Activated CD4-positive, alpha-beta T cell treated with anti-CD3 and anti-CD28 coated beads for 36 hours (primary cell): ENCODE measurements at regions not wholly inside any gene's neighbourhood (a gene's known extent, or its start where the extent isn't known, plus 50 kb on each side); places are given as distances from the start of the nearest gene placed in this dataset.

ENCODE experiments used
- ATAC-seq: fragments of 200-7000 bp; cut with Tn5 transposase; one replicate; pipeline ENCODE4 v1.10.0; 2021; ENCODE audit warnings: mild to moderate bottlenecking, moderate library complexity
- CTCF ChIA-PET: fragments of 350-600 bp; sonication (Branson Sonifier 250); formaldehyde crosslinking; loops from one replicate; lab custom pipeline; 2021; ENCODE audit warnings: antibody characterized with exemption; lab: Charles Lee
- POLR2A ChIA-PET: fragments of 350-600 bp; sonication (Branson Sonifier 250); formaldehyde crosslinking; loops from one replicate; lab custom pipeline; 2021; ENCODE audit warnings: antibody characterized with exemption, inconsistent platforms; lab: Charles Lee
- DNase-seq: peaks from one replicate; pipeline ENCODE4 v3.0.0-alpha.2; 2020
- H3K27ac Mint-ChIP-seq: one replicate; pipeline ENCODE4 v1.8.0; 2021; ENCODE audit warnings: mixed read lengths
- H3K27me3 Mint-ChIP-seq: one replicate; pipeline ENCODE4 v1.8.0; 2021; ENCODE audit warnings: mixed read lengths
- H3K36me3 Mint-ChIP-seq: one replicate; pipeline ENCODE4 v1.8.0; 2021; ENCODE audit warnings: low read depth, mixed read lengths
- H3K4me1 Mint-ChIP-seq: one replicate; pipeline ENCODE4 v1.8.0; 2021; ENCODE audit warnings: mixed read lengths
- H3K4me3 Mint-ChIP-seq: one replicate; pipeline ENCODE4 v1.8.0; 2021; ENCODE audit warnings: mild to moderate bottlenecking, moderate library complexity, mixed read lengths
- H3K9me3 Mint-ChIP-seq: one replicate; pipeline ENCODE4 v1.8.0; 2021; ENCODE audit warnings: low read depth, mixed read lengths
- intact Hi-C, 2 experiments: fragments of 100-400 bp; cut with DNase I in 1 of 2; cut with micrococcal nuclease in 1 of 2; formaldehyde crosslinking; loops; one replicate each; pipeline versions ENCODE4 v1.14.2 to v1.15.1; 2022 to 2024; cut with DNase I, micrococcal nuclease

DNA sequence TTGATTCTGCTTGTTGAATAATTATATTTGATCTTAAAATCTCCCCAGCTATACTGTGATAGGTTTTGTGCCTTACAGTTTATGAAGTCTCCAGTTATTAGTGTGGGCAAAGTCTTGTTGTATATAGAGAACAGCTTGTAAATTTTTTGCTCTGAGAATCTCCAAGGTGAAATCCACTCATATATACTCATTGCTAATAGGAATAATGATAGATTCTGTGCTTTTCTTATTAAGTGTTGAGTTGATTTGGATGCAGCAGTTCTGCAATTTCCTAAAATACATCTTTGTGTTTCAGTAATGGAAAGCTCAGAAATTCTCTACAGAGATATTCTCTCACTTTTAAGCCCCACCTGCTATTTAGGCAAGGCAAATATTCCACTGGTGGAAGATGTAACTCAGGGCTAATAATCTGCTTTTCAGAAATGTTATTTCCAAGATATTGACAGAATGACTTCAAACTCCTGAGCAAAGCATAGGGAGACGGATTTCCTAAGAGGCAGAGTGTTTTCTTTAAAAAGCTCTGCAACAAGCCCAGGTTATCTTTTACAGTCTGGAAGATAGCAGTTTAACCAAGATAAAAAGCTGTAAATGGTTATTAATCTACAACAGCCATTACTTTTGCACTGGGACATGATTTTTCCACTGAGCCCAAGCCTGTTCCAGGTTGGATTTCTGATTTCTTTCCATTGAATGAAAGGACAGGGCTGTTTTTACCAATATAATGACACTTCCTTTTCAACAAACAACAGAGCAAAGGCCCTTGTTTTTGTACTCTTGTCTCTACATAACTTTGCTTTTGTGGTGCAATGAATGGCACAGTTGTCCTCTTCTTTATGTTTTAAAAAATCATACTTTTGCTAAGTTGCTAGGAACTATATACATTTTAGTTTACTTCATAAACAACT is 239.9 kb upstream of the ATP2B1 start:
- ATAC-seq (no peak), DNase-seq (no peak)
- no peaks in the 10 kb centered on the region for H3K9me3 Mint-ChIP-seq
- no peaks in the 10 kb centered on the region for H3K36me3 Mint-ChIP-seq
- ChIA-PET POLR2A (no interaction called here), CTCF (interaction anchor here (0.6 to 3.4 kb wide), 3 partner anchors 11 to 311 kb away, joined by 3 to 10 read pairs (median 4); no protein-coding TSS in a partner anchor)
- peaks cover 56% of the 10 kb centered on the region for H3K4me1 Mint-ChIP-seq
- H3K27ac Mint-ChIP-seq: no peak overlapping the region
- no peak overlapping the region for H3K4me3 Mint-ChIP-seq
- H3K27me3 Mint-ChIP-seq: no peaks in the 10 kb centered on the region
- intact Hi-C loops: loop anchor here (1.0 to 10.0 kb wide), 6 partner anchors 66 to 1706 kb away; no protein-coding TSS in a partner anchor

DNA sequence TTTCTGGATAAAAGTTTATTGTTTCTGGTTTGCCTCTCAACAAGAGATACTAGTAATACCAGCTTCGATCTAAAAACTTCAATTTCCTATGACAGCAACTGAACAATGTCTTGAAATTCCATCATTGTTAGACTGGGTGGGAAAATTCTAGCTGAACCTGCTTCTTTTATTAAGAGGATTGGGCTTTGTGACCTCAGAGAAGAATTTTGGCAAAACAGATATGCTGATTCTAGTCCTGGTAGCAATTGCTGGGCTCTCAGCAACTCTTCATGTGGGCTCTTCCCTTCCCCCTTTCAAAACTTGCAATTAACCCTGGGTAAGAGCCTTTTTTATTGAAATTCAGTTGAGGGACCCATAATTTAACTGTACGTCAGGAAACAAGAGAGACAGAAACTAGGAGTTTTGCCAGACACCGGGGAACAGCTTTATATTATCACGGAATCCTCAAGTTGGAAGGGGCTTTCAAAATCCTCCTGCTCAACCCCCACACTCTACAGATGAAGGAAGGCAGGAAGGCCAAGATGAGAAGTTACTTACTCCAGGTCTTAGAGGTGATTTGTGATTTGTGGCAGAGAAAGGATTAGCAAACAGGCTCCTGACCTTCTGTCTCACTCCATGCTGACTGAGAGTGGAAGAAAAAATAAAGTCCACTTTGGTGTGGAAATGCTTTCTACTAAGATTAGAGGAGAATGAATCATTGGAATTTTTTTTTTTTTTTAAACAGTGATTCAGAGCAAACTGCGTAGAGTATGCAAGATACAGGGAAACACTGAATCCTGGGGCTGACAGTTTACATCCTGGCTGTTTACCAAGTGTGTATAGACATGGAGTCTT is 239.0 kb upstream of the ATP2B1 start:
- peak overlapping the region; percentile 10 for H3K27ac Mint-ChIP-seq
- H3K4me3 Mint-ChIP-seq: no peak overlapping the region
- H3K27me3 Mint-ChIP-seq: no peaks in the 10 kb centered on the region
- peaks cover 62% of the 10 kb centered on the region for H3K4me1 Mint-ChIP-seq
- DNase-seq (peak; percentile 22), ATAC-seq (peak; percentile 70)
- POLR2A ChIA-PET: no interaction called here
- no peaks in the 10 kb centered on the region for H3K9me3 Mint-ChIP-seq
- intact Hi-C loops: loop anchor here (1.0 to 10.0 kb wide), 6 partner anchors 65 to 1705 kb away; no protein-coding TSS in a partner anchor
- CTCF ChIA-PET: interaction anchor here (0.6 to 3.4 kb wide), 3 partner anchors 11 to 195 kb away, joined by 3 to 10 read pairs (median 4); no protein-coding TSS in a partner anchor
- no peaks in the 10 kb centered on the region for H3K36me3 Mint-ChIP-seq

DNA sequence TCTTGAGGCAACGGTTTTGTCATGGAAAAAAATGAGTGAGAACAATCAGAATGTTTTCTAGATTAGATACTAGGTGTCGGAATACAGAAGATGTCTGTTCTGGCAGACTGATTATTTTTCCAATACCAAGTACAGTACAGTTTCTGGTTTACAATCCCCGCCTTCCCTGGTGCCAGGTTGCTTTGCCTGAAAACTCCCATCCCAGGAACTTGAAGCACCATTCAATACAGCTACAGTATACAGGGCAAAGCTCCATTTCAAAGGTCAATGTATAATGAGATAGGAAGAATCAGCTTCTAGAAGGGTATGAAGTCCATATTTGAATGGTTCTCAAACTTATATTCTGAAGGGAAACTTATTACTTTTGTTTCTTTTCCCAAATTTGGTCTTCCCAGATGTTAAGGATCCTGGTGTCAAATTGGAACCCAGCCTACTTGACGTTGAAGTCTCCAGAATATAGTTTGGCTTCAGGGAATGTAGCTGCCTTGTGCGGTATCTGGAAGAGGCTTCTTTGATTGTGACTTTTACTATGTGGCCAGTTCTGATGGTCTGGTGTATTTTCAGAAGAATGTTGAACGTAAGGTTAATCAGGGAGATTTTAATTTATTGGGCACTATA is 238.0 kb upstream of the ATP2B1 start:
- H3K36me3 Mint-ChIP-seq: no peaks in the 10 kb centered on the region
- intact Hi-C loops: loop anchor here (5.0 to 10.0 kb wide), 4 partner anchors 84 to 1704 kb away; no protein-coding TSS in a partner anchor

DNA sequence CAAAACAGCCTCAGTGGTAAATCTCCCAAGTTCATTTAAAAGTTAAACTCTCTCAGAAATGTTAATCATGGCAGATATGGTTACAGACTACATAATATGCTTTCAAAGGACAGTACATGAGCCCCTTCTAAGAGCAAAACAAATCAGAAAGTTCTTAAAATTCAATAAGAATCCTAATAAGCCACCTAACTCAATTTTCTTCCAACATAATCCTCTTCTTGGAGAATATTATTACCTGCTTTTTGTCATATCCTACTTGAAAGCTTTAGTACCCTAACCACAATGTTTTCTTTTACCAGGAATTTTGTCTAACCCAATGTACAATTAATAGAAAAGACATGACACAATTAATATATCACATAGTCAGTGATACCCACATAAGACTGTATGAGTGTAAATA is 236.5 kb upstream of the ATP2B1 start:
- Mint-ChIP-seq H3K27me3 (no peaks in the 10 kb centered on the region), H3K27ac (no peak overlapping the region), H3K4me1 (peaks cover 49% of the 10 kb centered on the region), H3K9me3 (no peaks in the 10 kb centered on the region), H3K4me3 (no peak overlapping the region), H3K36me3 (no peaks in the 10 kb centered on the region)
- intact Hi-C loops: loop anchor here (5.0 to 10.0 kb wide), 4 partner anchors 83 to 1703 kb away; no protein-coding TSS in a partner anchor
- ATAC-seq (no peak), DNase-seq (no peak)
- ChIA-PET POLR2A (no interaction called here), CTCF (interaction anchor here (0.5 to 3.4 kb wide), 4 partner anchors 8 to 401 kb away, joined by 3 to 10 read pairs (median 6); no protein-coding TSS in a partner anchor)

More for the DNA sequence above, 238.0 kb upstream of the ATP2B1 start:
- ATAC-seq (no peak), DNase-seq (no peak)
- Mint-ChIP-seq H3K4me3 (no peak overlapping the region), H3K27ac (no peak overlapping the region), H3K4me1 (peaks cover 60% of the 10 kb centered on the region), H3K27me3 (no peaks in the 10 kb centered on the region), H3K9me3 (no peaks in the 10 kb centered on the region)
- ChIA-PET CTCF (interaction anchor here (3.4 kb wide), 1 partner anchor 10 kb away, joined by 10 read pairs; no protein-coding TSS in a partner anchor), POLR2A (no interaction called here)

DNA sequence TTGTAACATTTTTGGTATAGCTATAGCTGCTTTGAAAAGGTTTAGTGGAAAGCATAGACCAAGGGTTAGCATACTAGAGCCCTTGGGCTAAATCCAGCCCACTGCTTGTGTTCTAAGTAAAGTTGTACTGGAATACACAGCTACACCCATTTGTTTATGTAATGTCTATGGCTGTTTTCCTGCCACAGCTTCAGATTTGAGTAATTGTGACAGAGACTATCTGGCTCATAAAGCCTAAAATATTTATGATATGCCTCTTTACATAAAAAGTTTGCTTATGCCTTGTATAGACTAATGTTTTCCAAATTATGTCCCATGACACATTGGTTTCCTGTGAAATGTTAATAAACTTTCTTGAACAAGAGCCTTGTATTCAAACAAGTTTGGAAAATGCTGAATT is 234.8 kb upstream of the ATP2B1 start:
- Mint-ChIP-seq H3K27ac (no peak overlapping the region), H3K27me3 (no peaks in the 10 kb centered on the region), H3K4me3 (no peak overlapping the region), H3K4me1 (peaks cover 33% of the 10 kb centered on the region), H3K9me3 (no peaks in the 10 kb centered on the region), H3K36me3 (no peaks in the 10 kb centered on the region)
- ChIA-PET CTCF (interaction anchor here (2.0 kb wide), 1 partner anchor 400 kb away, joined by 8 read pairs; no protein-coding TSS in a partner anchor), POLR2A (no interaction called here)
- DNase-seq (no peak), ATAC-seq (no peak)
- intact Hi-C loops: loop anchor here in 1 of 2 experiments (10.0 kb wide), 1 partner anchor 909 kb away; no protein-coding TSS in a partner anchor

DNA sequence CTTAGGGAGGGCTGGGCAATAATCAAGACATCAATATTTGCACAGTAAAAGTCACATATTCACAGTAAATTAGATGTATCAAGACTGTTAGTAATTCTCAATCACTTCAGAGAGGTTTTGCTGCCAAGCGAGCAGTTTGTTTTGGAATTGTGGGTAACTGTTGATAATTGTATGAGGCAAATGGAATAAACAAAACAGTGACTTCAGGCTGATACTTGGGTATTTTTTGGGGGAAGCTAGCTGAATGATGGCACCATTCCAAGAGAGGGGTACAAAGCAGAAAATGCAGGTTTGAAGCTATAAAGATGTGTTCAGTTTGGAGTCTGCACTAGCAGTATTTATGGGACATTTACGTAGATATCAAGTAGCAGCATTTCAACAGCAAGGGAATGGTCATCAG is 232.8 kb upstream of the ATP2B1 start:
- Mint-ChIP-seq H3K36me3 (no peaks in the 10 kb centered on the region), H3K4me1 (peaks cover 22% of the 10 kb centered on the region), H3K4me3 (no peak overlapping the region), H3K9me3 (no peaks in the 10 kb centered on the region), H3K27me3 (no peaks in the 10 kb centered on the region), H3K27ac (no peak overlapping the region)
- intact Hi-C loops: loop anchor here in 1 of 2 experiments (10.0 kb wide), 1 partner anchor 907 kb away; no protein-coding TSS in a partner anchor
- DNase-seq: no peak
- ATAC-seq: no peak
- POLR2A ChIA-PET: no interaction called here
- CTCF ChIA-PET: no interaction called here

DNA sequence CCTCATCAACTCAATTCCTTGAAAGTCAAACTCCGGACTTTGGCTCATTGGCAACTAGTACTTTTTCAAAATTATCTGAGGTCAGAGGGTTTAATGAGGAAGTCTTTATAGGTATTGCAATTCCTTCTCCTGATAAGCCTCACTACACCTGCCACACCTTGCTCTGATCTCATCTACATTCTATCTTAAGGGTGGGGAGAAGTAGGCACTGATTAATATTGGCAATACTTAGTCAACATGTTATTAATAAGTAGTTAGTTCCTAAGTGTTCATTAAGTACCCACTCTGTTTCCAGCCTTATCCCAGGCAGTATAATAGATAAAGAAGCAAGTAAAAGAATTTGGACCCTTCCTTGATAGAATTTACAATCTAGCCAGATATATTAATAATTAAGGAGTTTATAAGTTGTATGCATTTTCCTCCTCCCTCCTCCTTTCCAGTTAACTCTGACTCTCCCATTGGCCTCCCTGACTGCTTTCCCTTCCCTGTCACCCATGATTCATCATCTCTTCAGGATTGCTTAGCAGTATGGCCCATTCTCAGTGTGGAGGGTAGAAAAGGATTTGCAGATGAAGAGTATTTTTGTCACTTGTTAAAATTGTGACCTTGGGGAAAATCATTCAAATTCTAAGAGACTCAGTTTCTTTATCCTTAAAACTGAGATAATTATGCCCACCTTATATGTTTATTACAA is 231.0 kb upstream of the ATP2B1 start:
- intact Hi-C loops: loop anchor here in 1 of 2 experiments (10.0 kb wide), 1 partner anchor 905 kb away; no protein-coding TSS in a partner anchor
- Mint-ChIP-seq H3K27me3 (no peaks in the 10 kb centered on the region), H3K4me3 (no peak overlapping the region), H3K4me1 (peaks cover 30% of the 10 kb centered on the region), H3K36me3 (no peaks in the 10 kb centered on the region), H3K9me3 (no peaks in the 10 kb centered on the region), H3K27ac (no peak overlapping the region)
- ChIA-PET POLR2A (no interaction called here), CTCF (interaction anchor here (0.6 kb wide), 1 partner anchor 55 kb away, joined by 3 read pairs; no protein-coding TSS in a partner anchor)
- DNase-seq (no peak), ATAC-seq (no peak)

DNA sequence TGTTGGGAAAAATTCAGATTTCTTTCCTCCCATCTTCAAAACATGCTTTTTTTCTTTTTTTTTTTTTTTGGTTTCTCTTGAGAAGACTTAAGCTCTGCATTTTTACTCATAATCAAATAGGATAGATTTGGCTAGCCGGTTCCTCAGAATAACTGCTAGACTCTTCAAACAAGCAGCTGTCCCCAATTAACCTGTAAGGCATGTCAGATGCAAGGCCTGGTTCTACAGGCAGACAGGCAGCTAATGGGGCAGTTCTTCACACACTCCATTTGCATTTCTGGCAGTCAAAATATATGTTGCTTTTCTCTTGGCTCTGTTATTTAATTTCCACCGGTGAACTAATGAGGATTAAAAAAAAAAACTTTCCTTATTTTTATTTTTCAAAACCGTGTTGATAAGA is 228.0 kb upstream of the ATP2B1 start:
- Mint-ChIP-seq H3K36me3 (no peaks in the 10 kb centered on the region), H3K4me1 (peaks cover 30% of the 10 kb centered on the region), H3K27ac (no peak overlapping the region), H3K4me3 (no peak overlapping the region), H3K27me3 (no peaks in the 10 kb centered on the region), H3K9me3 (no peaks in the 10 kb centered on the region)
- POLR2A ChIA-PET: no interaction called here
- intact Hi-C loops: no loop called here
- CTCF ChIA-PET: interaction anchor here (0.6 to 1.8 kb wide), 2 partner anchors 10 to 61 kb away, joined by 3 to 10 read pairs; no protein-coding TSS in a partner anchor
- ATAC-seq: no peak
- DNase-seq: no peak

DNA sequence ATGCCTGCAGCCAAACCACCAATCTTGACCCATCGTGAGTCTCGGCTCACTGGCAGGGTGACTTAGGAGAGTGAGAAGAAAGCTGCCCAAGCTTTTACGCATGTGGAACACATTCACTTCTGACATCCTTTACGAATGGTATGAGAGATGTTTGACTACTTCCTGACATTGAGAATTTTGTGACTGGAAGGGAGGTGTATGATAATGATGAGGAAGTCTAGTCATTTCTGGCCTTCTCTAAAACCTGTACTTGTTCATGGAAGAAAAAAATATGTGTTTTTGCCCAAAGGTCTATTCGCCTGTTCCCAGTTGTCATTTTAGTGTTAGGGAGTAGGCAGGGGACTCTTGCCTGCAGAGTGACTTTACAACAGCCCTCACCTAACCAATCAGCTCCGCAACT is 227.2 kb upstream of the ATP2B1 start:
- intact Hi-C loops: no loop called here

DNA sequence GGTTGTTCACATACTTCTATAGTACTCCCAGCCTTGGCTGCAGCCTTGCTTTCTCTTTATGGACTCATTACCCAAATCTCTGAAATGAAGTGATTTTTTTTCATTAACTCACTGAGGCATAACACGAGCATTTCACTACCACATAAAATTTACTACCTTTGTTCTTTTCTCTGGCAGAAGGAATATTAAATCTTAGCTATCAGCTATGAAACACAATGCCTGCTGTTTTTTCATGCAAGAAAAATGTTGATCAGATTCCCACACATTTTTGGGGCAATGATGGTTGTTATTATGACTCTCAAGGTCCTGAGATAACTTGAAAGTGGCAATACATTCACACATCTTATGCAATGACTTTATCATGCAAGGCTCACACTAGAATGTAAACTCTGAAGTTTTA is 225.3 kb upstream of the ATP2B1 start:
- CTCF ChIA-PET: no interaction called here
- Mint-ChIP-seq H3K27ac (peak overlapping the region; percentile 55), H3K36me3 (no peaks in the 10 kb centered on the region), H3K27me3 (no peaks in the 10 kb centered on the region), H3K4me1 (peaks cover 27% of the 10 kb centered on the region), H3K9me3 (no peaks in the 10 kb centered on the region), H3K4me3 (no peak overlapping the region)
- DNase-seq (no peak), ATAC-seq (no peak)
- intact Hi-C loops: no loop called here
- POLR2A ChIA-PET: interaction anchor here (0.5 kb wide), 1 partner anchor 15 kb away, joined by 4 read pairs; no protein-coding TSS in a partner anchor

More for the DNA sequence above, 227.2 kb upstream of the ATP2B1 start:
- no peaks in the 10 kb centered on the region for H3K36me3 Mint-ChIP-seq
- DNase-seq (peak; percentile 10), ATAC-seq (peak; percentile 89)
- no peaks in the 10 kb centered on the region for H3K9me3 Mint-ChIP-seq
- ChIA-PET POLR2A (no interaction called here), CTCF (interaction anchor here (0.6 to 1.8 kb wide), 2 partner anchors 11 to 299 kb away, joined by 3 to 10 read pairs; no protein-coding TSS in a partner anchor)
- H3K27me3 Mint-ChIP-seq: no peaks in the 10 kb centered on the region
- peaks cover 27% of the 10 kb centered on the region for H3K4me1 Mint-ChIP-seq
- peak overlapping the region; percentile 47 for H3K27ac Mint-ChIP-seq
- H3K4me3 Mint-ChIP-seq: no peak overlapping the region
